Stimulated activated CD4-positive, alpha-beta T cell treated with anti-CD3 and anti-CD28 coated beads, Interleukin-4, amount 100 ng/mL, for 24 hours (primary cell): ENCODE measurements at regions not wholly inside any gene's neighbourhood (a gene's known extent, or its start where the extent isn't known, plus 50 kb on each side); places are given as distances from the start of the nearest gene placed in this dataset.

ENCODE experiments used
- DNase-seq: peaks from one replicate; pipeline ENCODE4 v3.0.0-alpha.2; 2020

- DNase-seq, result no peak
Observed at GRCh38 chr4:145345401-145345800, 136.3 kb upstream of the SMAD1 start.

DNA sequence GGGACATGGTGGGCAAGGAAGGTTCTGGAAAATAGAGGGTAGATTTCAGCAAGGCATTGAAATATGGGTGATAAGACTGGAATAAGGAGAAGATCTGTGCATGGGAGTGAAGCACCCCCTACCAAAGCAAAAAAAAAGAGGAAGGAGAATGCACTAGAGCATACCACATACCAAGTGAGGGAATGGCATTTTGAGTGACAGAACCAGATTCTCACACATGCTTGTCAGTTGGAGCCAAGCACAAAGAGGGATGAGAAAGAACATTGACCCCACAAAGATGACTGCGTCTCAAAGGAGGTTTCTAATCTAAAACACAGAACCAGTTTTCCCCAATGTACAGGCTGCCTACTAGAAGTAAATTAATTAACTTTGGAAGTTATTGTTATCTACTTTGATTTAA, 140.3 kb upstream of the SMAD1 start:
- no peak for DNase-seq

DNA sequence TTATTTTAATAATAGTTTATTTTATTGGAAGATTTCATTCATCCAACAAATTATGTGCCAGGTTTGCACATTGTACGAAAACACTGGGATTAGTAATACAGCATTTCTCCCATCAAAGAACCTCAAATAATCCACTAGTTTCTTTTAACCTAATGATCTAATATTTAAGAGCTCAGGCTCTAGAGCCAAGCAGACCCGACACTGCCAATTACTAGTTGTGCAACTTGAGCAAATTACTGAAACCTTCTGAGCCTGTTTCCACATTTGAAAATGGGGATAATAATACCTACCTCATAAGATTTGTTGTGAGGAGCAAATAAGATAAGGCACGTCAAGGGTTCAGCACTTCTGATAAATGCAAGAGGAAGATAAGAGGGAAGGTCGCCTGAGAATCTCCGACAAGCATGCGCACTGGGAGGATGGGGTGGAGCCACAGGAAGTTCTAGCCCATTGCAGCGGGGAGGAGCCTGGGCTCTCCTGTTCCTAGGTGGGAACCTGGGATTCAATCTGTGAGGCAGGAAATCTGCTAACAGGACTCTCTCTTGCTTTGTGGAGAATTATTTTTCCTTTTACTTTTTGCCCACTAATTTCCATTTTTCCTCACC, 141.5 kb upstream of the SMAD1 start:
- no peak for DNase-seq

GRCh38 chr4:145339075-145339725, 142.5 kb upstream of the SMAD1 start:
- no peak for DNase-seq

GRCh38 chr4:145338568-145338967, 143.1 kb upstream of the SMAD1 start:
- no peak for DNase-seq

DNA sequence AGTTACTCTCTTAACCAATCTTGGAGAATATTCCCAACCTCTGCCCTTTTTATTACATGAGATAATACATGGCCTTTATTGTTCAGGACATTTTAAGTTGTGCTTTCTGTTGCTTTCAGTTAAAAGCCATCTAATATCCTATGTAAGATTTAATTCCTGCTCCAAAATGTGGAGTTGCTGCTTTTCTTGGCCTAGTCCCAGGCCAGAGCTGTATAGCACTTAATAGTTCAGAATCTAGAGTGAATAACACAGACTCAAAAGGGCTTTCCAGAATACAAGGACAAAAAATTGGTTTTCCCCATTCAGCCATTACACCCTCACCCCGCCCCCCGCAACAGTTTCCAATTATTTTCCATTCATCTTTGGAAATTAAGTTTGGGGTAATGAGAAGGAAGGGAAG, 144.3 kb upstream of the SMAD1 start:
- DNase-seq, result no peak

GRCh38 chr4:145333786-145334185, 147.9 kb upstream of the SMAD1 start:
- no peak for DNase-seq

DNA sequence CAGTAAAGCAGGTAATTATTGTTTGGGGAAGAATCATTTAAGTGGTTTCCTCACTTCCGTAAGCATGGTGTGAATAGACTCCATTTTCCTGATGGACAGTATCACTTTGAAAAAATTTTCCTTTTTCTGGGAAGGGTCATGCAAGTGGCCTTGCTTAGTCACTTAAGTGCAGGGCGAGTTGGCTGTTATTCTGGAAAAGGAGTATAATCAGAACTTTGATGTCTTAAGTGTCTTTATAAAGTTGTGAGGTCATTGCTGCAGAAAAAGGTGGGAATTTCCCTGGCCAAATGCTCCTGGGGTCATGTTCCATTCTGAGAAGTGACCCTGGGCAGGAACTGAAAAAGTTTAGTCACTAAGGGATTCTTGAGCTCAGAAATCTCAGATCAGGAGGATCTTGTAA, 146.1 kb upstream of the OTUD4 start:
- no peak for DNase-seq

- DNase-seq, result no peak
Observed at GRCh38 chr4:145324161-145324560, 143.8 kb upstream of the OTUD4 start.

- no peak for DNase-seq
Observed at GRCh38 chr4:145320294-145320693, 139.9 kb upstream of the OTUD4 start.

DNA sequence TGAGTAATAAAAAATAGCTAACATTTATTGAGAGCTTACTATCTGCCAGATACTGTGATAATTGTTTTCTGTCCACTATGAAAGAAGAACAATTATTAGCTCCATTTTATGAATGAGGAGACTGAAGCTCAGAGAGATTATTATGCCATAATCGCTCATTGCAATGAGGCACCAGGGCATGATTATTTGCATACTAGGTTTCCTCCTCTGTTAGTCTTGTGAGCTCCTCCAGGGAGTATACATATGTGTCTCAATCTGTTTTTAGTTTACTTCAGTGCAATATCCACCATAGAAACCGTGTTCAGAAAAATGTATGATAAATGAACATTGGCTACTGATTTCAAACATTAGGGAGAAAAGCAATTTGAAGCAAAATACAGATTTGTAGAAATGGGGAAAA, 139.4 kb upstream of the OTUD4 start:
- no peak for DNase-seq

DNA sequence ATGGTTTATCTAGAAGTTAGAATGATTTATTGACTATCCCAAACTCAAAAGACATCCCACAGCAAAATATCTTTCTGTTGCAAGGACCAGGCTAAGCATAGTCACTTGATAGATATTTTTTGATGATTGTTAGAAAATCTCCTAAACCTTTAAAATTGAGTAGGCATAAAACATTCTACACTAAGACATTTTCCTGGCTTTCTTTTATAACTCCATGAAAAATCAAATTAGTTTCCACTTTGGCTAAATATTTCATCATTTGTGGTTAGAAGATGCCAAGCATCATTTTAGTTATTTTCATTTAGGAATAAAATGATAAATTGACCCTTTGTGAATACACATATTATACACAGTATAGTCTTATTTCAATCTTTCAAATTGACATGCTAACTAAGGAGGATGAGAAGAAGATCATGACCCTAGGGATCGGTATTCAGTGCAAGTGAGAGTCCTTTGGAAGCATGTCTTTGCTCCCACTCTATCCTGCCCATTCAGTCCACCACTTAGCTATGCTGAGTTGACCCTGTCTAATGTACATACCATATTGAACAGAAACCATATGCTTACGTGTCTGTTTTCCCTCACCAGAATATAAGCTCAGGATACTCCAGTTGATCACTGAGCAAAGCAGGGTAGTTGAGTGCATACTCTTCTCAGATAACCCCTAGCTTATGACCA, 136.6 kb upstream of the OTUD4 start:
- no peak for DNase-seq

- DNase-seq, result no peak
Observed at GRCh38 chr4:145315811-145316225, 135.4 kb upstream of the OTUD4 start.

DNA sequence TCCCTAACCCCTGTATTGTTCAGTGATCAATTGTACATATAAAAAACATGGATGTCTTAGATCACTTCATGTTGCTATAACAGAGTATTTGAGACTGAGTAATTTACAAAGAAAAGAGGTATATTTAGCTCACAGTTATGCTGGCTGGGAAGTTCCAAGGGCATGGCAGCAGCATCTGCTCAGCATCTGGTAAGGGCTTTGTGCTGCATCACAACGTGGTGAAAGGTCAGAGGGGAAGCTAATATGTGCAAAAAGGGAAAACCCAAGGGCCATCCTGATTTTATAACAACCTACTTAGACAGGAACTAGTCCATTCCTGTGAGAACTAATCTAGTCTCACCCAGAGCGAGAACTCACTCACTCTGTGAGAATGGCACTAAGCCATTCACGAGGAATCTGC, 128.2 kb upstream of the OTUD4 start:
- no peak for DNase-seq

- DNase-seq, result no peak
Observed at GRCh38 chr4:145307763-145308430, 127.5 kb upstream of the OTUD4 start.

DNA sequence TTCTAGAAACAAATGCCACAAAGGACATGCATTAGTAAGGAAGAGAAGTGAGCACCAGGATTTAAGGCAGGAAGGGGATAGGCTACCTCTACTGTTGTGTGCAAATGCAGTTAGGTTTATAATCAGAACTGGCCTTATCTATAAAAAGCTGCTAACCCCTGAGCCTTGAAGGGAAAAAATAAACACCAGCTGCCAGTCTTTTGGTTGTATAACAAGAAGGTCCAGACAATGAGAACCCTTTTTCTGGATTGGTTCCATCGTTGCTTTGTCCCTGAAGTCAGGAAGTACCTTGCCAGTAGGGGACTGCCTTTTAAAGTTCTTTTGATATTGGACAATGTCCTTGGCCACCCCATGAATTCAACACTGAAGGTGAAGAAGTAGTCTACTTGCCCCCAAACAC, 126.7 kb upstream of the OTUD4 start:
- DNase-seq, result no peak

GRCh38 chr4:145302725-145303124, 122.3 kb upstream of the OTUD4 start:
- no peak for DNase-seq

GRCh38 chr4:145301386-145302080, 121.1 kb upstream of the OTUD4 start:
- DNase-seq, result no peak

DNA sequence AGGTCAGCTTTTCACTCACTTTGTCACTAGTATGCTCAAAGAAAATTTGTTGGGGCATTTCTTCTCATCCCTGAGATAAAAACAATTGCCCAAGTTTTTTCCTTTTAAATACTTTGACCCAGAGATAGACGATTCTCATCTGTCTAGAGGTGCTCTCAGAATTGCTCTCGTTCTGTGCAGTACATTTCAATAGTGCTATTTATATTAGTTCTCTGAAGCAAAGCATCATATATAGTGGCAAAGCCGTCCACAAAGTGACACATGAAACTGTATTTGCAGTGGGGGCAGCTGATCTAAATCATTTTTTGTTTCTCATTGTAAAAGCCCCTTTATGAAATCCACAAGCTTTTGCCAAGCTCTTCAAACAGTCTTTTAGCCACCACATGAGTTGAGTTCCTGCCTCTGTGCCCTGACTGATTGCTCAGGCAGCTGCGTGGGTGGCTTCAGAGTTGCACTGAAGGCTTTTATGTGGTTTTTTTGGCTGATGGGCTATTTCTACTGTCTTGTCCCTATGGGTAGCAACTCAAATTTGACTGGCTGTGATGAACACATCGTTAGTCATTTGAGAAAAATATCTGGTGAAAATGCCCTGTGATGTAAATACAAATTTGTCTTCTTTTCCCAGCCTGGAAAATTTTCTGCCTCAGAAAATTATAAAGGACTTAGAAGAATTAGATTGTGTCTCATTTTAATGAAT, 119.1 kb upstream of the OTUD4 start:
- peak; percentile 81 for DNase-seq

DNA sequence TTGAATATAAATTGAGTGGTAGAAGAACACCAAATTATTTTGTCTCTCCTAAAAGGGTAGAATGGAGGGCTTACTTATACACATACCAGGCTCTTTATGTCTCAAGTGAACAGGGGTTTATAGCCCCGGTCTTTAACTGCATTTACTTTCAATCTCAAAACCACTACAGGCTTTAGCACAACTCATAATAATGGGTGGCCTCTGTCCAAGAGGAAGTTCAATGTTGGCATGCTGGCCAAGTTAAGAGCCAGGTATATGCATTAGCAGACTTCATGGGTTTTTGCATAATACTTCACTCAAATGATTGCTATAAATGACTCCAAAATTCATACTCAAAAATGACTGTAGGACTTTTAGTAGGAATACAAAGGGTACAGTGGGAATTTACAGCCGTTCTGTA, 118.5 kb upstream of the OTUD4 start:
- DNase-seq, result no peak

DNA sequence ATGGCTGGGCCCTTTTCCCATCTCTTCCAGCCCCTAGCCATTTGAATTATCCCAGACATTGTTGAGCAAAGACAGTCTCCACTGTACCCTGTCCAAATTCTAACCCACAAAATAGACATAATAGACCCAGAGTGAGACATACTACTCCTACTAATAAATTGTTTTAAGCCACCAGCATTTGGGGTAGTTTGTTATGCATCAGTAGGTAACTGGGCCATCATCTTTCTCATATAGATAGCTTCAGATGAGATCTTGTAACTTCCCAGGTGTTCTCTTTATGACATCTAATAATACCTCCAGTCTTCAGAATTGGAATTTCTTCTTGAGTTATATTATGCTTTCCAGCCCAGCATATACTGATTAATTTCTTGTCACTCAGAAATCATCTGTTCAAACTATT, 117.2 kb upstream of the OTUD4 start:
- DNase-seq, result no peak

GRCh38 chr4:145295547-145295946, 115.2 kb upstream of the OTUD4 start:
- DNase-seq, result no peak

DNA sequence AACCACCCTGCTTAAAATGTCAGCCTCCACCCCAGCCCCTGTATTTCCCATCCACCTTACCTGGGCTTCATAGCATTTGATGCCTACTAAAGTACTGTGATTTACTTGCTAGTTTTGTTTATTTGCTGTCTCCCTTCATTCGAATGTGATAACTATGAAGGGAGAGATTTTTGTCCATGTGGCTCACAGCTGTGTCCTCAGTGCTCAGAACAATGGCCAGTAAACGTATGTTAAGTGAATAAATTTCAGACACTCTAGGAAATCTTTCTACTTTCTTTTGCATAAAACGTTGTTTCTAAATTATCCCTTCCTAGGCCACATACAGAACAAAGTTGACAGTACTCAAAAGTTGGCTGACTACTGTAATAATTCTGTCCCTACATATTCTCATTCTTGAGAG, 114.7 kb upstream of the OTUD4 start:
- no peak for DNase-seq
